ENCODE measurements at regions not wholly inside any gene's neighbourhood (a gene's known extent, or its start where the extent isn't known, plus 50 kb on each side); places are given as distances from the start of the nearest gene placed in this dataset.

GRCh38 chr4:66095065-66095464, 424.8 kb upstream of the EPHA5 start:
- no peak for DNase-seq

- no peak for DNase-seq
Observed at GRCh38 chr4:66094070-66094469, 423.8 kb upstream of the EPHA5 start.

- no peak for DNase-seq
Observed at GRCh38 chr4:66091786-66092185, 421.5 kb upstream of the EPHA5 start.

GRCh38 chr4:66073961-66074360, 403.7 kb upstream of the EPHA5 start:
- no peak for DNase-seq

GRCh38 chr4:66071911-66072310, 401.6 kb upstream of the EPHA5 start:
- no peak for DNase-seq

GRCh38 chr4:66062921-66063320, 392.6 kb upstream of the EPHA5 start:
- no peak for DNase-seq

- DNase-seq: no peak
Observed at GRCh38 chr4:66062044-66062443, 391.8 kb upstream of the EPHA5 start.

- DNase-seq: no peak
Observed at GRCh38 chr4:66059556-66059955, 389.3 kb upstream of the EPHA5 start.

- DNase-seq: no peak
Observed at GRCh38 chr4:66059136-66059535, 388.8 kb upstream of the EPHA5 start.

GRCh38 chr4:66055999-66056398, 385.7 kb upstream of the EPHA5 start:
- no peak for DNase-seq

GRCh38 chr4:66052426-66052825, 382.1 kb upstream of the EPHA5 start:
- DNase-seq: no peak

GRCh38 chr4:66048861-66049260, 378.6 kb upstream of the EPHA5 start:
- DNase-seq: no peak

- no peak for DNase-seq
Observed at GRCh38 chr4:66045913-66046312, 375.6 kb upstream of the EPHA5 start.

GRCh38 chr4:66035701-66036100, 365.4 kb upstream of the EPHA5 start:
- no peak for DNase-seq

GRCh38 chr4:66034671-66035070, 364.4 kb upstream of the EPHA5 start:
- no peak for DNase-seq

- no peak for DNase-seq
Observed at GRCh38 chr4:66034262-66034661, 364.0 kb upstream of the EPHA5 start.

- no peak for DNase-seq
Observed at GRCh38 chr4:66032571-66032970, 362.3 kb upstream of the EPHA5 start.

- no peak for DNase-seq
Observed at GRCh38 chr4:66028668-66029067, 358.4 kb upstream of the EPHA5 start.

- no peak for DNase-seq
Observed at GRCh38 chr4:66023061-66023460, 352.8 kb upstream of the EPHA5 start.

- DNase-seq: no peak
Observed at GRCh38 chr4:66017671-66018070, 347.4 kb upstream of the EPHA5 start.

- DNase-seq: no peak
Observed at GRCh38 chr4:66016240-66016639, 346.0 kb upstream of the EPHA5 start.

- DNase-seq: no peak
Observed at GRCh38 chr4:66014146-66014765, 344.0 kb upstream of the EPHA5 start.

- peak; percentile 1 for DNase-seq
Observed at GRCh38 chr4:66000510-66001117, 330.3 kb upstream of the EPHA5 start.

- peak; percentile 16 for DNase-seq
Observed at GRCh38 chr4:65999518-65999871, 329.2 kb upstream of the EPHA5 start.

- DNase-seq: peak; percentile 41
Observed at GRCh38 chr4:65998807-65999517, 328.7 kb upstream of the EPHA5 start.

All from DMS153 (cell line).